Non-pigmented ciliary epithelial cell (primary cell): ENCODE measurements at regions not wholly inside any gene's neighbourhood (a gene's known extent, or its start where the extent isn't known, plus 50 kb on each side); places are given as distances from the start of the nearest gene placed in this dataset.
"Not testable (repeated sequence)": the region's sequence is repeated elsewhere in the genome, so short reads cannot be mapped to it uniquely, and the experiment has no call there.

ENCODE experiments used
- DNase-seq: peaks from one replicate; pipeline ENCODE4 v3.0.0-alpha.2; 2010; ENCODE audit warnings: low read depth

GRCh38 chr5:30479104-30479503, 714.4 kb upstream of the CDH6 start:
- DNase-seq, result no peak

GRCh38 chr5:30475429-30475828, 718.1 kb upstream of the CDH6 start:
- no peak for DNase-seq

DNA sequence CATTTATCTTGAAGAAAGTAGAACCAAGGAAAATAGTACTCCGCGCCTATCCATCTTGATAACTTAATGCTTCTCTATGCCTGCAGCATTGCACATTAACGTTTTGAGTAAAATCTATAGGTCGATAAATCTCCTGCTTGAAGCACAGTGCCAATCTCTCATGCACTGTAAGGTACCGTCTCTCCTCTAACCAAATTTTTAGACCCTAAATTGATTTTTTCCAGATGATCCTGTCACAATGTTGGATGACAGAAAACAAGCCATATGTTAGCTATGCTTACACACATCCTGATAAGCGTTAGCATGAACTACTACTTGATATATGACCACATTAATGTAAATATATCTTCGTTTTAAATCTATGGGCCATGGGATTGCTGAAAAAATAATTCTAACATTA, 723.8 kb upstream of the CDH6 start:
- no peak for DNase-seq

DNA sequence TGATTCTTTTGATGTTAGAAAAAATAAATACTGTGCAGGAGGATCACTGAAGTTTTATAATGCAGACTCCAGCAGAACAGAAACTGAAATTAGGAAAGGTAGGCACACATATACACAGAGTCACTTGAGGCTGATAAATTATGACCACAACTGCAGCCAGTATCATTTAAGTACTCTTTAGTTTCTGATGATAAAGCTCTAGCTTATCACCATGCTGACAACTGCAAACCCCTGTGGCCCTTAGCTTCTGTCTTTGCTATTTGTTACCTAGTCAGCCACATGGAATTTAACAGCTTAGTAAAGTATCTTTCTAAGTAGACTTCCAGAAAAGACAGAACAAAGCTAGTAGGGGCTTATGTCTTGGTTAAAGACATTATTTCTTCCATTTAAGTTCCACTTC, 734.8 kb upstream of the CDH6 start:
- DNase-seq, result no peak

DNA sequence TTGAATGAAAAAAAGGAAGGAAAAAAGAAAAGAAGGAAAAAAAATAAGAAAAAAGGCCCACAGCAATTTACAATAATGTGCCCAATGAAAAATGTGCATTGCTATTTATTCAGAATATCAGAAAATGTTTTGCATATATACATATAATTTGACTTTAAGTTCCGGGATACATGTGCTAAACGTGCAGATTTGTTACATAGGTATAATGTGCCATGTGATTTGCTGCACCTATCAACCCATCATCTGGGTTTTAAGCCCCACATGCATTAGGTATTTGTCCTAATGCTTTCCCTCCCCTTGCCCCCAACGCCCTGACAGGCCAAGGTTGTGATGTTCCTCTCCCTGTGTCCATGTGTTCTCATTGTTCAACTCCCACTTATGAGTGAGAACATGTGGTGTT, 738.0 kb upstream of the CDH6 start:
- not testable (repeated sequence) for DNase-seq

- no peak for DNase-seq
Observed at GRCh38 chr5:30453168-30453567, 740.3 kb upstream of the CDH6 start.

GRCh38 chr5:30450153-30450552, 743.3 kb upstream of the CDH6 start:
- no peak for DNase-seq

DNA sequence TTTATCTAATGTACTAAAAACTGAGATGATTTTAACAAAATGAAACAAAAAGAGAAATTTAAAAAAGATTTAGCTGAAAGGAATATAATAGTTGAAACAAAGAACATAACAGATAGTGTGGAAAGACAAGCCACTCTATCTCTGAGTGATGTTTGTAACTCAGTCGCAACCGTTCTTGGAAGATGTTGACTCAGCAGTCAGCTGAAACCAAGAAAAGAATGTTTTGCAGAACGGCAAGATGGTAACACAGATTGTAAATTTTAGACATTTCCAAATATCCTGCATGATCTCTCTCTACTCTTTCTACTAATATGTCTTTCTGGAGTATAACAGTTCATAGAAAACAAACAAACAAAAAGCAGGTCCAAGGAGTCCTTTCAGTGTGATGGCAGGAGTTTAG, 746.1 kb upstream of the CDH6 start:
- no peak for DNase-seq

GRCh38 chr5:30446456-30446855, 747.0 kb upstream of the CDH6 start:
- DNase-seq, result no peak

DNA sequence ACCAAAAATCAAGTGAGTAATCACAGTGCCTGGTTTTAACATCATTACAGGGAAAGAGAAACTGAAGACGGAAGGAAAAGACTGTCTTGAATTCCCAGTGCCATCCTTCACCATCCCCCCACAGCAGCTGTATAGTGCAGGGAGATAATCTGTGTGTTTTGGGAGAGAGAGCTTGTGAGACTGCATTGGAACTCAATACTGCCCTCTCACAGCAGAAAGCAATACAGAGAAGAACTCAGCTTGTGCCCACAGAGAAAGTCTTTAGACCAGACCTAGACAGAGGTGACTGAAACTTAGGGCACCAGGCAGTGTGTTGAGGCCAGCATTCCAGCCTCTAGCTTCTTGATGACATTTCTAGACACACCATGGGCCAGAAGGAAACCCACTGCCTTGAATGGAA, 754.7 kb upstream of the CDH6 start:
- no peak for DNase-seq

- no peak for DNase-seq
Observed at GRCh38 chr5:30436691-30437090, 756.8 kb upstream of the CDH6 start.

DNA sequence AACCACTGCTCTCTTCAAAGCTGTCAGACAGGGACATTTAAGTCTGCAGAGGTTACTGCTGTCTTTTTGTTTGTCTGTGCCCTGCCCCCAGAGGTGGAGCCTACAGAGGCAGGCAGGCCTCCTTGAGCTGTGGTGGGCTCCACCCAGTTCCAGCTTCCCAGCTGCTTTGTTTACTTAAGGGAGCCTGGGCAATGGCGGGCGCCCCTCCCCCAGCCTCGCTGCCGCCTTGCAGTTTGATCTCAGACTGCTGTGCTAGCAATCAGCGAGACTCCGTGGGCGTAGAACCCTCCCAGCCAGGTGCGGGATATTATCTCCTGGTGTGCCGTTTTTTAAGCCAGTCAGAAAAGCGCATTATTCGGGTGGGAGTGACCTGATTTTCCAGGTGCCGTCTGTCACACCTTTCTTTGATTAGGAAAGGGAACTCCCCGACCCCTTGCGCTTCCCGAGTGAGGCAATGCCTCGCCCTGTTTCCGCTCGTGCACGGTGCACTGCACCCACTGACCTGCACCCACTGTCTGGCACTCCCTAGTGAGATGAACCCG, 764.5 kb upstream of the CDH6 start:
- not testable (repeated sequence) for DNase-seq

GRCh38 chr5:30414078-30414477, 779.4 kb upstream of the CDH6 start:
- no peak for DNase-seq

GRCh38 chr5:30413540-30413939, 779.9 kb upstream of the CDH6 start:
- DNase-seq, result no peak

DNA sequence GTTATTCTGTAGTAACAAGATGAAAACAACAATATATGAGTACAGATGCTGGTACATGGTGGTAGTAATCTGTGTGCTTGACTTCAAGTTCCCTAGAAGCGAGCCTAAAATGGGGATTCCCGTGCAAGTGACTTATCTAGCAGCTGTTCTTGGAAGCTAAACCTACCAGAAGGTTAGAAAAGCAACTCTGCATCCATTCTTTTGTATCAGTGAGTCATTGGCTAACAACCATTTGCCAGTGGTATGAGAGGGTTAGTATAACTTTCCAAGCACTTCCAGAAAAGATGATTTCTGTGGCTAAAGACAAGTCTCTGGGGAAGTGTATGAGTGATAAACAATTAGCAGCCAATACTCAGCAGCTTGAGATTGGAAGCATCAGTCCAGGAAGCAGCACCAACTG, 787.7 kb upstream of the CDH6 start:
- DNase-seq, result peak; percentile 31

DNA sequence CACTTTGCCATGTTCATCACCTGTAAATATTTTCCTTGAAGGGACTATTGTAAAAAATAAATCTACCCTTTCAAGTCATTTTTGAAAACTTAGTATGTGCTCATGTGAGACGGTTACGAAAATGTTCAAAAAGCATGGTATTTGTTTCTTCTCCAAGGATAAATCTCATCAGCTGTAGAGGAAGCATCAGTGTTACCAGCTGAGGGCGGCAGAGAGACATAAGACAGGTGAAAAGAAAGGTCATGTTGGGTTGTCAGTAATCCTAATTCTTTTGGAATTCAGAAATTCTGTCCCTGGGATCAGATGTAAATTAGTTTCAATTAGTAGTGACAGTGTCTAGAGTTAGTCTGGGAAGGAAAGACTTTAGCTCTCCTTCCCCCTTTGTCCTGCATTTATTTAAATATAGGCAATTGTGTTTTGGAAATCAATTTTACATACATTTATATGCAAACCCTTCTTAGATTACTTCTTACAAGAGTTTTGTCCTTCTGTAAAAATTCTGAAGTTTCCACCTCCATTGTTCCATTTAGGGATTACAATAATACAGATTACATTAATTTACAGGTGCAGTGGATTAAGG, 791.9 kb upstream of the CDH6 start:
- no peak for DNase-seq

GRCh38 chr5:30398423-30398822, 795.1 kb upstream of the CDH6 start:
- no peak for DNase-seq

DNA sequence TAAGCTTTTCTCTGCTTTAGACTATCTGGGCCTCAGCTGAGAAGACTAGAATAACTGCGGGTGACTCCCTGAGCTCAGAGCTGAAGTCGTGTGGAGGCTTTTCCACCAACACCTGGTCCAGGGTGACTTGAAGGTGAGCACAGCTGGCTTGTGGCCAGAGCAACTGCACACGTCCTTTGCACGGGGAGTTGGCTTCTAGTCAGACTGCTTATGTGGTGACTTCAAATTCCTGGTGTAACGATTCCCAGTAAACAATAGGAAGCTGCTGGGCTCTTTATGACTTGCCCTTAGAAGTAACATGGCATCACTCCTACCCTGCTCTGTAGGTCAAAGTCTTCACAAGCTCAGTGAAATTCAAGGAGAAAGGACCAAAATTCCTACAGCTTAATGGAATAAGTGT, 800.6 kb upstream of the CDH6 start:
- no peak for DNase-seq

- DNase-seq, result no peak
Observed at GRCh38 chr5:30390095-30390494, 803.4 kb upstream of the CDH6 start.

DNA sequence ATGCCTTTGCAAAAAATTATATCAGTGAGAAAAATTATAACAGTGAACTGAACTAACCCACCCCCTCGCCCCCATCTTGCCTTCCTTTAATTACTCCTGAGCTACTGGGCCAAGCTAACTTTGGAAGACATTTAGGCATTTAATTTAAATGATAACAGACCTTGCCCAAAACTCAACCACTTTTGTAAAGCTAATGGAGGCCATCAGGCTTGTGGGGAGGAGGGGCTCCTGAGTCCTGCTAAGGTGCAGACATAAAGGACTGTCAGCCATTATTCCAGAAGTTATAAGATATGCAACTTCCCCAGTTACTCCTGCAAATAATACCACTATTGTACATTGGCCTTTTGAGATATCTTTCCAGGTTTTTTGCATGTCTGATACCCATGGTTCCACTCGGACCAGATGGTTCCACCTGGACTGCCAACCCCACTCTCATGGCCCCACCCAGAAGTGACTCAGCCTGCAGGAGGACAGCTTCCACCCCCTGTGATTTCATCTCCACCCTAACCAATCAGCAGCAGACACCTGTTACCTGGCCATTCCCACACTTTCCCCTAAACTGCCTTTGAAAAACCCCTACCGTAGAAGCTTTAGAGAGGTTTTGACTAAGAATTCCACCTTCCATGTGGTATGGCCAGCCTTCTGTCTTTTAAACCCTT, 805.4 kb upstream of the CDH6 start:
- no peak for DNase-seq

DNA sequence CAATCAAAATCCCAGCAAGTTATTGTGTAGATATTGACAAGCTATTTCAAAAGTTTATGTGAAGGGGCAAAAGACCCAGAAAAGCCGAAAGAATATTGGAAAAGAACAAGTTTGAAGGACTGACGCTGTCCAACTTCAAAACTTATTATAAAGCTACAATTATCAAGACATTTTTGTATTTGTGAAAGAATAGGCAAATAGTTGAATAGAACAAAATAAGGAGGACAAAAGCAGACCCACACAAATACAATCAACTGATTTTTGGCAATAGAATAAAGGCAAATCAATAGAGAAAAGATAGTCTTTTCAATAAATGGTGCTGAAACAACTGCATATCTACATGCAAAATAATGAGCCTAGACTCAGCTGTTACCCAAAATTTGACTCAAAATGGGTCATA, 807.7 kb upstream of the CDH6 start:
- no peak for DNase-seq

GRCh38 chr5:30384171-30384570, 809.3 kb upstream of the CDH6 start:
- no peak for DNase-seq

GRCh38 chr5:30380228-30380627, 813.3 kb upstream of the CDH6 start:
- no peak for DNase-seq

DNA sequence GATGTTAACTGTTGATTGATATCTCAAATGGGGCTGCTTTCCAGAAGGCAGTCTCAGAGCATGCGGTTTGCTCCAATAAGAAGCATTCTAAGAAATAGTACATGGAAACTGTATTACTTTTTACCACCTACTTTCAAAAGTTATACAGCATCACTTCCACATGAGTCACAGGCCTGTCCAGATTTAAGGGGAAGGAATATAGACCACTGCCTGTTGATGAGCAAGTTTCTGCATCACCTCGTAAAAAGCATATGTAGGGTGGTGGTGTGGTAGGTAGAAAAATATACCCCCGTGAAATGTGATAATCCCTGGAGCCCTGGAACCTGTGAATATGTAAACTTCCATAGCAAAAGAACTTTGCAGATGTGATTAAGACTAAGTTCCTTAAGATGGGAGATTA, 816.6 kb upstream of the CDH6 start:
- no peak for DNase-seq
